ES-I3 (cell line): ENCODE measurements at regions not wholly inside any gene's neighbourhood (a gene's known extent, or its start where the extent isn't known, plus 50 kb on each side); places are given as distances from the start of the nearest gene placed in this dataset.

ENCODE experiments used
- H3K36me3 ChIP-seq: 2 replicates; pipeline ENCODE4 v1.6.1; 2013; ENCODE audit warnings: mild to moderate bottlenecking, low read length, control low read depth, moderate library complexity; ENCODE audit not compliant: insufficient read depth
- H3K4me1 ChIP-seq: 2 replicates; pipeline ENCODE4 v1.6.1; 2013; ENCODE audit warnings: mild to moderate bottlenecking, control low read depth, low read length; ENCODE audit not compliant: insufficient read depth
- H3K9ac ChIP-seq: 2 replicates; pipeline ENCODE4 v1.6.1; 2013; ENCODE audit warnings: low read depth, mild to moderate bottlenecking, low read length, moderate library complexity
- H3K9me3 ChIP-seq: 2 replicates; pipeline ENCODE4 v1.6.1; 2013; ENCODE audit warnings: mild to moderate bottlenecking, low read length, moderate library complexity; ENCODE audit not compliant: control insufficient read depth, insufficient read depth

DNA sequence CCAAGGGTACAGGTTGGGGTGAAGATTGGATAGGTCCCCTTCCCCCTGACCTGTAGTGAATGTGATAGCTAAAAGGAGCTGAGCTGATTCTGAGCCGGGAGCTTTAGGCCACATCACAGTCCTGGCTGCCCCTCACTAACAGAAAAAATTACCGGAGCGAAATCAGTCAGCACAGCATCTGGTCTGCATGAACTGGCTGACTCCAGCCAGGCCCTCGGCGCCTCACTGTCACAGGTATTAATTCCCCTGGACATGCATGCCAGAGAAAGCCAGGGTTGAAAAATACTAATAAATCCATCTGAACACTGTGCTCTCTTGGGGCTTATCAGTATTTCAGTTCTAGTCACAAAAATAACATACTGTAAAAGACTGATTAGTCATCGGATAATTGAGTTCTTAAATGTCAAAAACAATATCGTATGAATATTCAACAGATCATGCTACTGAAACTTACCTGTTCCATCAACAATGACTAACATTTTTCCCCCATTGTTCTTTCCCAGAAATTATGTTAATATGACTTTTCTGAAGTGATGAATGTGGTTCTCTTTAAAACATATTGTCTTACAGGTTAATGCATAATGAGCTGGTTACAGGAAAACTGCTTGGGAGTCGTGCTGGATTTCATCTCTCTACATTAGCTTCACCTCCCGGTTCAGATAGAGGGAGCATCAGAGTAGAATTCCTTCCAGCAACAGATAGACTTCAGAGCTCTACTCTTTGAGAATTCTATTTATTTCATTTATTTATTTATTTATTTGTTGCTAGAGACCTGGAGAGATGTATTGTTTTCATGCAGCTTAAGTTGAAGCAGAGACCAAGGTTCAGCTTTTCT is 387.7 kb downstream of the NXPE2 start:
- no peaks in the 10 kb centered on the region for H3K9me3 ChIP-seq
- H3K36me3 ChIP-seq = no peaks in the 10 kb centered on the region
- H3K9ac ChIP-seq = no peak overlapping the region
- H3K4me1 ChIP-seq = no peaks in the 10 kb centered on the region

GRCh38 chr11:115067471-115067870 is 389.1 kb downstream of the NXPE2 start:
- Histone ChIP-seq H3K9ac (no peak overlapping the region), H3K36me3 (no peaks in the 10 kb centered on the region), H3K9me3 (no peaks in the 10 kb centered on the region), H3K4me1 (no peaks in the 10 kb centered on the region)

DNA sequence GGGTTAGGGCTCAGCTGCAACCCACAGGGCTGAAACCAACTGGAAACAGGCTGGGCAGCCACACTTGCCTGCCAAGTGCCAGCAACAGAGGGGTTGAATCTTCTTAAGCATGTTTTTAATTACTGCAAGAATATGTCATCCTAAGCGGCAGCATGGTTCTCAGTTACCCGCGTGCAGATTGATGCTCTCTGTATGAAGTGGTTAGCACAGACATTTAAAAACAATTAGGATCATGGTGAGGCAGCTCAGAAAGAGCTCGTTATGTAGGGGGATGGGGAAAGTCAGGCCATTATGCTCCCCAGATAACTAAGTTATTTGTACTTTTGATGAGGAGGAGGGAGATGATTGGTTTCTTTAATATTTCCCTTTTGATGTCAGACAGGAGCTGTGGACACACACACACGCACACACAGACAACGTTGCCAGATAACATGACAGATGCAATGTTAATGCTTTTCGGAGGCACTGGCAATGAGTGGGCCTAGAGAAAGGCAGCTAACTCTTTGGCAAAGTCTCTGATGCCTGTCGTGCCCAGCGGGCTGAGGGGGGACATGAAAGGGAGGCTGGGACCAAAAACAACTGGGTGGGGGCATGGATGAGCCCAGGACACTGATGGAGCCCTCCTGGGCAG is 389.7 kb downstream of the NXPE2 start:
- H3K4me1 ChIP-seq = no peaks in the 10 kb centered on the region
- no peaks in the 10 kb centered on the region for H3K36me3 ChIP-seq
- H3K9me3 ChIP-seq = no peaks in the 10 kb centered on the region
- no peak overlapping the region for H3K9ac ChIP-seq

- Histone ChIP-seq H3K36me3 (no peaks in the 10 kb centered on the region), H3K9ac (no peak overlapping the region), H3K9me3 (no peaks in the 10 kb centered on the region), H3K4me1 (no peaks in the 10 kb centered on the region)
These were observed 391.3 kb downstream of the NXPE2 start for GRCh38 chr11:115069599-115069998.

GRCh38 chr11:115075356-115075755 is 397.0 kb downstream of the NXPE2 start:
- Histone ChIP-seq H3K9ac (no peak overlapping the region), H3K4me1 (no peaks in the 10 kb centered on the region), H3K9me3 (no peaks in the 10 kb centered on the region), H3K36me3 (no peaks in the 10 kb centered on the region)

DNA sequence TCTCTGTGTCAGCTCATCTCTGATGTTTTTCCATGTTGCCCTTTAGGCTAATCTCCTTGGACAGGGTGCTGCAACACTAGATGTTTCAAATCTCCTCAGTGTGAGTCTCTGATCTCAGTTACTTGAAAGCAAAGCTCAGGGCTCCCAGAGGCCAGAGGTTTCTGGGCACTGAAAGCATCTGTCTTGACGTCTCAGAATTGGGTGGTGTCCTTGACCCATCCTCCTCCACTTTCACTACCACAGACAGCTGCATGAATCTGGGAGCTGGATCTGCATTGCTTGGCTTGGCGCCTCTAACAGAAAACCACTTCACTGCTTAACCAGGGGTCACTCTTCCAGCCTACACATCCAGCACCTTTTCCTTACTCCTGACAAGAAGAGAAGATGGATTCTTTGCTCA is 399.4 kb downstream of the NXPE2 start:
- H3K4me1 ChIP-seq = no peaks in the 10 kb centered on the region
- no peaks in the 10 kb centered on the region for H3K9me3 ChIP-seq
- H3K36me3 ChIP-seq = no peaks in the 10 kb centered on the region
- H3K9ac ChIP-seq = no peak overlapping the region

GRCh38 chr11:115078461-115079438 is 400.4 kb downstream of the NXPE2 start:
- no peaks in the 10 kb centered on the region for H3K4me1 ChIP-seq
- no peaks in the 10 kb centered on the region for H3K36me3 ChIP-seq
- no peak overlapping the region for H3K9ac ChIP-seq
- no peaks in the 10 kb centered on the region for H3K9me3 ChIP-seq

- Histone ChIP-seq H3K36me3 (no peaks in the 10 kb centered on the region), H3K4me1 (no peaks in the 10 kb centered on the region), H3K9me3 (no peaks in the 10 kb centered on the region), H3K9ac (no peak overlapping the region)
These were observed 402.8 kb downstream of the NXPE2 start for GRCh38 chr11:115080923-115081680.

DNA sequence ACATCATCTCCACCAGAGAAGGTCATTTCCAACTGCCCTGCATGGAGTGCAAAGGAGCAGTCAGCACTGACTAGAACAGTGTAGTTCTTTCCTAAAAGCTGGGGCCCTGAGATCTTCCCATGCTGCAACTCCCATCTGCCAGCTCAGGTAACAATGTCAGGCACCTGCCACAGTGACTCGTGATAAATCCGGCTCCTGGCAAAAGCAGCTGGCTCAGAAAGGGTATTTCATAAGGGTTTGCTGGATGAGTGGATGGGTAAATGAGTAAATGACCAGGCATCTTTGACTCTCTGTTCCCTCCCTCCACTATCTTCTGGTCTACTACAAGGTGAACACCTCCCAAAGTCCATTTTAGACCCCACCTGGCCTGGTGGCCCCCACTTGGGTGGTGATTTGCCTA is 403.6 kb downstream of the NXPE2 start:
- Histone ChIP-seq H3K4me1 (no peaks in the 10 kb centered on the region), H3K36me3 (no peaks in the 10 kb centered on the region), H3K9ac (no peak overlapping the region), H3K9me3 (no peaks in the 10 kb centered on the region)

DNA sequence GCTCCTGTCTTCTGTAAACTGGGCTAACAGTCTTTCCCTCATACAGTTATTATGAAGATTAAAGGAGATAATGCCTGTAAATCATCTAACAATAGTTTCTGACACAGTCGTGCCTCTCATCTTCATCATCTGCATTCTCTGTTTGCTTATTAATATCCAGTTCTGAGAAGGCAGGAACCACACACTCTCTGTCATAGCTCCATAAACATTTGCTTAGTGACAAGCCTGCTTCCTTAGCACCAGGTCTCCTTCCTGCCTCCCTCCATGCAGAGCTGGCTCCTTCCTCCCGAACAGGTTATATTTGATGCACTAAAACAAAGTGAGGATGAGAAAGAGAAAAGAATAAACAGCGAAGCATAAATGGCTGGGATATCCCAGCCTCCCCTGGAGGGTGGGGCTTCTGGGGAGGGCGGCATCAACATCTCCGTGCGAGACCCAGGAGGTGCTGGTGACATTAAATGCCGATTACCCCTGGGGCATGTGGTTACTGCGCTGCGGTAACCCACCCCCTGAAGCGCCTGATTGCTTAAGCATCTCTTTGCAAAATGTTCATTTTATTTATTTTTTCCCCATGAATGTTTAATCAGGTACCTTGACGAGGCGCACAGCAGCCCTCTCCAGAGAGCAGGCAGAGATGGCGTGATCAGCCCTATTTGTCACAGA is 404.9 kb downstream of the NXPE2 start:
- Histone ChIP-seq H3K36me3 (no peaks in the 10 kb centered on the region), H3K4me1 (peaks cover 6% of the 10 kb centered on the region; the same call in 1 of the 2 replicates), H3K9me3 (no peaks in the 10 kb centered on the region), H3K9ac (no peak overlapping the region)

GRCh38 chr11:115084231-115084630 is 405.9 kb downstream of the NXPE2 start:
- peaks cover 6% of the 10 kb centered on the region; the same call in 1 of the 2 replicates for H3K4me1 ChIP-seq
- H3K9ac ChIP-seq = no peak overlapping the region
- no peaks in the 10 kb centered on the region for H3K36me3 ChIP-seq
- H3K9me3 ChIP-seq = no peaks in the 10 kb centered on the region

DNA sequence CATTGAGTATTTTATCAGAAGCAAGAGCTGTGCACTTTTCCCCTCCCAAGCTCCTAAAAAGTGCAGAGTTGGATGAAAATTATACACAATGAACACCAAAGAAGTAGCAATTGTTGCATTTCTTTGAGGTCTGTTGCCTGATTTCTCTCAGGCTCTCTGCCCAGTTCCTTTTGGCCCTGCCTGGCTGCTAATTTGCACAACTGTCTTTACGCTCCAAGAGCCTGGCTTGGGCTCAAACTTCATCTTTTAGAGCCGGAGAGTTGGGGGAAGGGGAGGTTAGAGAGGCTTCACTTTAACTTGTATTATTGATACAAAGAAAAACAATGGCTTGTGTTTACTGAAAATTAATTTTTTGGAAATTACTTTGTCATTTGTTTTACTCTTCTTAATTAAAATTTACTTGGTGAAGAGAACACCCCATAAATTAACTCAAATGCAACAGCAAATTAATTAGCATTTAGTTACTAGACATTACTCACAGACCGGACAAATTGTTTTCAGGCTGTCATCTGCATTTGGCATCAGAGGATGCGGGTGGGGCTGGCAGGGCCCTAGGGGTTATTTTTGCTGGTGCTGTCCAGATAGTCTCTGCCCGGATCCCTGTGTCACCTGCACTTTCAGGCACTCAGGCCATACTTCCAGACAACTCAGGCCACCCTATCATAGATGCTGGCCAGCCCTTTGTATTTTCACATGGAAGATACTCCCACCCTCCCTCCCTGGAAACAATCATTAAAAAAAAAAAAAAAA is 407.3 kb downstream of the NXPE2 start:
- Histone ChIP-seq H3K36me3 (no peaks in the 10 kb centered on the region), H3K9ac (no peak overlapping the region), H3K9me3 (no peaks in the 10 kb centered on the region), H3K4me1 (peaks cover 6% of the 10 kb centered on the region; the same call in 1 of the 2 replicates)

GRCh38 chr11:115087791-115088190 is 409.5 kb downstream of the NXPE2 start:
- Histone ChIP-seq H3K36me3 (no peaks in the 10 kb centered on the region), H3K9ac (no peak overlapping the region), H3K9me3 (no peaks in the 10 kb centered on the region), H3K4me1 (peaks cover 6% of the 10 kb centered on the region; the same call in 1 of the 2 replicates)
